ENCODE measurements at regions not wholly inside any gene's neighbourhood (a gene's known extent, or its start where the extent isn't known, plus 50 kb on each side); places are given as distances from the start of the nearest gene placed in this dataset.

- TF ChIP-seq, protein P1, sequence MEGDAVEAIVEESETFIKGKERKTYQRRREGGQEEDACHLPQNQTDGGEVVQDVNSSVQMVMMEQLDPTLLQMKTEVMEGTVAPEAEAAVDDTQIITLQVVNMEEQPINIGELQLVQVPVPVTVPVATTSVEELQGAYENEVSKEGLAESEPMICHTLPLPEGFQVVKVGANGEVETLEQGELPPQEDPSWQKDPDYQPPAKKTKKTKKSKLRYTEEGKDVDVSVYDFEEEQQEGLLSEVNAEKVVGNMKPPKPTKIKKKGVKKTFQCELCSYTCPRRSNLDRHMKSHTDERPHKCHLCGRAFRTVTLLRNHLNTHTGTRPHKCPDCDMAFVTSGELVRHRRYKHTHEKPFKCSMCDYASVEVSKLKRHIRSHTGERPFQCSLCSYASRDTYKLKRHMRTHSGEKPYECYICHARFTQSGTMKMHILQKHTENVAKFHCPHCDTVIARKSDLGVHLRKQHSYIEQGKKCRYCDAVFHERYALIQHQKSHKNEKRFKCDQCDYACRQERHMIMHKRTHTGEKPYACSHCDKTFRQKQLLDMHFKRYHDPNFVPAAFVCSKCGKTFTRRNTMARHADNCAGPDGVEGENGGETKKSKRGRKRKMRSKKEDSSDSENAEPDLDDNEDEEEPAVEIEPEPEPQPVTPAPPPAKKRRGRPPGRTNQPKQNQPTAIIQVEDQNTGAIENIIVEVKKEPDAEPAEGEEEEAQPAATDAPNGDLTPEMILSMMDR (conservative IDR thresholded peaks at IDR 0.05; ENCODE audit: low read length): no peak
- H3K4me3 ChIP-seq (ENCODE audit: low read length): no peak overlapping the region
- DNase-seq (ENCODE audit: low read depth): no peak
Measured at GRCh38 chr4:153034681-153035080, 98.6 kb downstream of the FHDC1 start.

DNA sequence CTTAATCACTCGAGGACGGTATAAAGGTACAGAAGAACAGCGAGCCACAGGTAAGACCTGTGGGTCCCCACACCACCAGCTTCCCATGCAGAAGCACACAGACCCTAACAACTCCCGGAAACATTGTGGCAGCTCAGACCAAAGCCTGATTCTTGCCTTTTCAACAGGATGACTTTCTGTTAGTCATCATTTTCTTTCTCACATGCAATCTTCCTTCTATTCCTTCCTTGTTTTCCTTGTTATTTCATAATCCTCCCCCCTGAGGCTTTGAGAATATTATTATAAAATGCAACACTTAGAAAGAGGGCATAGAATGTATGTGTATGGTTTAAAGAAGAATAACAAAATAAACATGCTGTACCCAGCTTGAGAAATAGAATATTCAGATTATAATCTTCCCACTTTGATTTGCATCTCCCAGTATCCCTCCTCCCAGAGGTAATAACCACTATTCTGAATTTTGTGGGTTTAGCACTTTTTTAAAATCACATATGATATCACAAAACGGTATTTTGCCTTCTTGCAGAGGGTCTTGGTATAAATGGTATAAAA lies 100.9 kb downstream of the FHDC1 start:
- TF ChIP-seq, protein P1 (conservative IDR thresholded peaks at IDR 0.05; ENCODE audit: low read length): no peak
- DNase-seq (ENCODE audit: low read depth): no peak
- no peak overlapping the region for H3K4me3 ChIP-seq (ENCODE audit: low read length)

- TF ChIP-seq, protein P1 (conservative IDR thresholded peaks at IDR 0.05; ENCODE audit: low read length): no peak
- H3K4me3 ChIP-seq (ENCODE audit: low read length): no peak overlapping the region
- no peak for DNase-seq (ENCODE audit: low read depth)
Measured at GRCh38 chr4:153038623-153039311, 102.6 kb downstream of the FHDC1 start.

- H3K4me3 ChIP-seq (ENCODE audit: low read length): no peak overlapping the region
- no peak for DNase-seq (ENCODE audit: low read depth)
- TF ChIP-seq, protein P1 (conservative IDR thresholded peaks at IDR 0.05; ENCODE audit: low read length): no peak
Measured at GRCh38 chr4:153039542-153040185, 103.5 kb downstream of the FHDC1 start.

- H3K4me3 ChIP-seq (ENCODE audit: low read length): no peak overlapping the region
- TF ChIP-seq, protein P1 (conservative IDR thresholded peaks at IDR 0.05; ENCODE audit: low read length): no peak
- DNase-seq (ENCODE audit: low read depth): no peak
Measured at GRCh38 chr4:153040677-153041076, 104.6 kb downstream of the FHDC1 start.

- H3K4me3 ChIP-seq (ENCODE audit: low read length): no peak overlapping the region
- no peak for DNase-seq (ENCODE audit: low read depth)
- TF ChIP-seq, protein P1 (conservative IDR thresholded peaks at IDR 0.05; ENCODE audit: low read length): no peak
Measured at GRCh38 chr4:153044036-153044435, 107.9 kb downstream of the FHDC1 start.

Data from AG10803 (cell line).